Uterus (tissue), 3 donors: ENCODE measurements at regions not wholly inside any gene's neighbourhood (a gene's known extent, or its start where the extent isn't known, plus 50 kb on each side); places are given as distances from the start of the nearest gene placed in this dataset.
"Not testable (repeated sequence)": the region's sequence is repeated elsewhere in the genome, so short reads cannot be mapped to it uniquely, and the experiment has no call there.

ENCODE experiments used
- DNase-seq, 2 donors: peaks; one replicate each; pipeline ENCODE4 v3.0.0-alpha.2; 2019 to 2020
- H3K27ac ChIP-seq, 2 donors: fragments of 200-600 bp; sonication (generic); 1 replicate in 1 of 2; 2 replicates in 1 of 2; pipeline ENCODE4 v1.5.1; 2016 to 2018
- H3K27me3 ChIP-seq, 2 donors: fragments of 200-600 bp; sonication (generic); one replicate each; pipeline ENCODE4 v1.5.1; 2018 to 2019; ENCODE audit warnings: control low read depth in 1 of 2
- H3K36me3 ChIP-seq, 2 donors: fragments of 200-600 bp; sonication (generic); one replicate each; pipeline ENCODE4 v1.5.1; 2019; ENCODE audit warnings: control low read depth in 1 of 2
- H3K4me1 ChIP-seq, 2 donors: fragments of 200-600 bp; sonication (generic); one replicate each; pipeline ENCODE4 v1.5.1; 2018 to 2019; ENCODE audit warnings: control low read depth in 1 of 2
- H3K4me3 ChIP-seq, 2 donors: fragments of 200-600 bp; sonication (generic); 1 replicate in 1 of 2; 2 replicates in 1 of 2; pipeline ENCODE4 v1.5.1; 2018 to 2019; ENCODE audit warnings: mild to moderate bottlenecking in 1 of 2
- H3K9me3 ChIP-seq, 2 donors: fragments of 200-600 bp; sonication (generic); one replicate each; pipeline ENCODE4 v1.5.1; 2019; ENCODE audit warnings: control low read depth in 1 of 2
- CTCF ChIP-seq, 4 experiments: fragments of 200-600 bp in 2 of 4; fragments of 450-650 bp in 2 of 4; sonication (generic) in 2 of 4; IDR thresholded peaks; one replicate each; pipeline ENCODE4 v1.5.1; 2016 to 2019; ENCODE audit warnings: antibody characterized with exemption in 4 of 4, mild to moderate bottlenecking in 2 of 4, moderate library complexity in 1 of 4
- POLR2A ChIP-seq, 2 donors: fragments of 450-650 bp; IDR thresholded peaks; one replicate each; pipeline ENCODE4 v1.6.1; 2016; ENCODE audit warnings: antibody characterized with exemption in 2 of 2, mild to moderate bottlenecking in 1 of 2, moderate library complexity in 1 of 2
- intact Hi-C: fragments of 100-400 bp; cut with DNase I; formaldehyde crosslinking; loops from one replicate; pipeline ENCODE4 v1.15.1; 2023; ENCODE audit warnings: low total_unique reads
- donor health status: DM: yes; HTN: yes; CAD: no.

- no peak for TF ChIP-seq CTCF (IDR thresholded peaks at IDR 0.05)
- no peak for TF ChIP-seq POLR2A (IDR thresholded peaks at IDR 0.05)
- no peaks in the 10 kb centered on the region for H3K9me3 ChIP-seq
- no peak for DNase-seq
- H3K4me1 ChIP-seq, result no peaks in the 10 kb centered on the region
- no peak overlapping the region for H3K4me3 ChIP-seq
- intact Hi-C loops, result no loop called here
- no peaks in the 10 kb centered on the region for H3K27me3 ChIP-seq
- no peaks in the 10 kb centered on the region for H3K36me3 ChIP-seq
- no peak overlapping the region for H3K27ac ChIP-seq
Measured at GRCh38 chr6:121635355-121635754, 199.9 kb downstream of the GJA1 start.

- H3K4me1 ChIP-seq, H3K4me3 ChIP-seq, H3K9me3 ChIP-seq, intact Hi-C loops, DNase-seq, H3K36me3 ChIP-seq, H3K27ac ChIP-seq, H3K27me3 ChIP-seq: not testable (repeated sequence)
Measured at GRCh38 chr6:121636217-121636616, 200.8 kb downstream of the GJA1 start.

GRCh38 chr6:121639021-121639420, 203.6 kb downstream of the GJA1 start:
- Histone ChIP-seq H3K27ac (no peak overlapping the region), H3K4me1 (no peaks in the 10 kb centered on the region), H3K27me3 (no peaks in the 10 kb centered on the region), H3K4me3 (no peak overlapping the region), H3K9me3 (no peaks in the 10 kb centered on the region), H3K36me3 (no peaks in the 10 kb centered on the region)
- TF ChIP-seq CTCF (IDR thresholded peaks at IDR 0.05) (no peak), POLR2A (IDR thresholded peaks at IDR 0.05) (no peak)
- DNase-seq, result no peak
- intact Hi-C loops, result no loop called here

GRCh38 chr6:121641158-121641557, 205.7 kb downstream of the GJA1 start:
- no peaks in the 10 kb centered on the region for H3K36me3 ChIP-seq
- no peaks in the 10 kb centered on the region for H3K9me3 ChIP-seq
- no peak for DNase-seq
- intact Hi-C loops, result no loop called here
- no peaks in the 10 kb centered on the region for H3K4me1 ChIP-seq
- H3K4me3 ChIP-seq, result no peak overlapping the region
- TF ChIP-seq CTCF (IDR thresholded peaks at IDR 0.05) (no peak), POLR2A (IDR thresholded peaks at IDR 0.05) (no peak)
- no peaks in the 10 kb centered on the region for H3K27me3 ChIP-seq
- no peak overlapping the region for H3K27ac ChIP-seq

- H3K27me3 ChIP-seq, result no peaks in the 10 kb centered on the region
- H3K36me3 ChIP-seq, result no peaks in the 10 kb centered on the region
- H3K9me3 ChIP-seq, result no peaks in the 10 kb centered on the region
- intact Hi-C loops, result no loop called here
- DNase-seq, result no peak
- no peaks in the 10 kb centered on the region for H3K4me1 ChIP-seq
- H3K4me3 ChIP-seq, result no peak overlapping the region
- no peak overlapping the region for H3K27ac ChIP-seq
- TF ChIP-seq CTCF (IDR thresholded peaks at IDR 0.05) (no peak), POLR2A (IDR thresholded peaks at IDR 0.05) (no peak)
Measured at GRCh38 chr6:121645100-121645745, 209.8 kb downstream of the GJA1 start.

- intact Hi-C loops, result no loop called here
Measured at GRCh38 chr6:121647905-121648304, 212.5 kb downstream of the GJA1 start.

More at GRCh38 chr6:121647905-121648304, 212.5 kb downstream of the GJA1 start:
- H3K27ac ChIP-seq, result no peak overlapping the region
- H3K4me3 ChIP-seq, result no peak overlapping the region
- no peaks in the 10 kb centered on the region for H3K9me3 ChIP-seq
- H3K4me1 ChIP-seq, result no peaks in the 10 kb centered on the region
- no peak for DNase-seq
- H3K36me3 ChIP-seq, result no peaks in the 10 kb centered on the region
- TF ChIP-seq POLR2A (IDR thresholded peaks at IDR 0.05), result no peak
- TF ChIP-seq CTCF (IDR thresholded peaks at IDR 0.05), result no peak
- H3K27me3 ChIP-seq, result no peaks in the 10 kb centered on the region
